ENCODE measurements at regions not wholly inside any gene's neighbourhood (a gene's known extent, or its start where the extent isn't known, plus 50 kb on each side); places are given as distances from the start of the nearest gene placed in this dataset.

DNA sequence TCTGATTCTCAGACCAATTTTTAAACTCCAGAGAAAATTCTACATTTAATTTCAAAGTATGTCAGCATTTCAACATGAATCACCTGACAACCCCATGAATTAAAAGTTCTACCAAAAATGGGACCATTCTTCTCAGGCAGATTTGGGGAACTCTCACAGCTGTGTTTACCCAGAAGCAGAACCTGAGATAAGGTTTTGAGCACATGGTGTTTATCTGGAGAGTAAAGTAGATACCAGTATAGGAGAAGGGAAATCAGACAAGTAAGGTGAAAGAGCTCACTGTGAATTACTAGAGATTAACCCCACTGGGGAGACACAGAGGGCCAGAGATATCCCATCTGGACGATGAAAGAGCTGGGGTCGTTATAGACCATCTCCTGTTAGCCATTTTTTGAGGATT lies 729.1 kb downstream of the DNAH5 start:
- no peak overlapping the region for H3K27ac ChIP-seq (ENCODE audit: insufficient read length, low read depth, low read length)
- no peak overlapping the region for H3K56ac ChIP-seq (ENCODE audit: insufficient read length, low read depth, low read length)
- no peak overlapping the region for H3K4ac ChIP-seq (ENCODE audit: low read depth, low read length)
- H4K91ac ChIP-seq (ENCODE audit: insufficient read length, low read depth, low read length), result no peak overlapping the region
- H3K23ac ChIP-seq (ENCODE audit: insufficient read length, low read depth, low read length), result no peak overlapping the region
- H2BK12ac ChIP-seq (ENCODE audit: insufficient read length, low read depth, low read length), result no peak overlapping the region
- no peak overlapping the region for H3K4me2 ChIP-seq (ENCODE audit: insufficient read depth, insufficient read length, low read length)
- H3K9ac ChIP-seq (ENCODE audit: extremely low read depth, insufficient read length, low read length), result no peak overlapping the region
- H2AFZ ChIP-seq (ENCODE audit: low read length), result no peak overlapping the region
- no peaks in the 10 kb centered on the region for H3K23me2 ChIP-seq (ENCODE audit: insufficient read length, low read depth, low read length, poor library complexity, severe bottlenecking)
- H3K4me3 Mint-ChIP-seq, result no peak overlapping the region
- H3K27me3 ChIP-seq (ENCODE audit: insufficient read depth, low read length), result no peaks in the 10 kb centered on the region
- H3K4me1 Mint-ChIP-seq, result no peaks in the 10 kb centered on the region
- no peak overlapping the region for H3K27ac Mint-ChIP-seq
- H3K36me3 Mint-ChIP-seq (ENCODE audit: insufficient read depth in 1 of 3, low read depth in 3 of 3), result no peaks in the 10 kb centered on the region
- H4K8ac ChIP-seq (replicated peaks; ENCODE audit: insufficient read length, low read depth, low read length), result no peak overlapping the region
- no peak overlapping the region for H2BK15ac ChIP-seq (ENCODE audit: low read depth, low read length)
- H4K5ac ChIP-seq (ENCODE audit: insufficient read length, low read depth, low read length), result no peak overlapping the region
- no peak overlapping the region for H2BK120ac ChIP-seq (ENCODE audit: low read depth, low read length, poor library complexity, severe bottlenecking)
- H3T11ph ChIP-seq (ENCODE audit: low read length), result no peak overlapping the region
- no peak overlapping the region for H3K18ac ChIP-seq (ENCODE audit: insufficient read length, low read depth, low read length)
- H2BK5ac ChIP-seq (ENCODE audit: insufficient read length, low read length), result no peak overlapping the region
- no peak for DNase-seq
- H3K14ac ChIP-seq (ENCODE audit: insufficient read depth, low read length), result no peak overlapping the region
- no peaks in the 10 kb centered on the region for H3K79me1 ChIP-seq (ENCODE audit: insufficient read depth, low read depth, low read length, poor library complexity, severe bottlenecking)
- no peaks in the 10 kb centered on the region for H4K20me1 ChIP-seq (ENCODE audit: control insufficient read depth, insufficient read depth, insufficient read length)
- H3K9me3 ChIP-seq (ENCODE audit: control insufficient read depth, low read depth, low read length), result no peaks in the 10 kb centered on the region
- no peak overlapping the region for H2BK20ac ChIP-seq (ENCODE audit: low read depth, low read length, poor library complexity, severe bottlenecking)
- no peaks in the 10 kb centered on the region for H3K4me1 ChIP-seq (ENCODE audit: insufficient read depth, low read length)
- WGBS (ENCODE audit: extremely low coverage, insufficient read length, low lambda C conversion rate), result no CpG with 5 or more reads among the region's 2 CpGs
- no peak overlapping the region for H2AK5ac ChIP-seq (ENCODE audit: insufficient read length, low read length)
- H3K9me3 Mint-ChIP-seq, result no peaks in the 10 kb centered on the region; a peak in 1 of 5 replicates
- H3K79me2 ChIP-seq (ENCODE audit: insufficient read depth, low read length), result no peaks in the 10 kb centered on the region
- TF ChIP-seq, protein P1, sequence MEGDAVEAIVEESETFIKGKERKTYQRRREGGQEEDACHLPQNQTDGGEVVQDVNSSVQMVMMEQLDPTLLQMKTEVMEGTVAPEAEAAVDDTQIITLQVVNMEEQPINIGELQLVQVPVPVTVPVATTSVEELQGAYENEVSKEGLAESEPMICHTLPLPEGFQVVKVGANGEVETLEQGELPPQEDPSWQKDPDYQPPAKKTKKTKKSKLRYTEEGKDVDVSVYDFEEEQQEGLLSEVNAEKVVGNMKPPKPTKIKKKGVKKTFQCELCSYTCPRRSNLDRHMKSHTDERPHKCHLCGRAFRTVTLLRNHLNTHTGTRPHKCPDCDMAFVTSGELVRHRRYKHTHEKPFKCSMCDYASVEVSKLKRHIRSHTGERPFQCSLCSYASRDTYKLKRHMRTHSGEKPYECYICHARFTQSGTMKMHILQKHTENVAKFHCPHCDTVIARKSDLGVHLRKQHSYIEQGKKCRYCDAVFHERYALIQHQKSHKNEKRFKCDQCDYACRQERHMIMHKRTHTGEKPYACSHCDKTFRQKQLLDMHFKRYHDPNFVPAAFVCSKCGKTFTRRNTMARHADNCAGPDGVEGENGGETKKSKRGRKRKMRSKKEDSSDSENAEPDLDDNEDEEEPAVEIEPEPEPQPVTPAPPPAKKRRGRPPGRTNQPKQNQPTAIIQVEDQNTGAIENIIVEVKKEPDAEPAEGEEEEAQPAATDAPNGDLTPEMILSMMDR (conservative IDR thresholded peaks at IDR 0.05), result no peak
- no peaks in the 10 kb centered on the region; the same call in 1 of the 2 replicates for H3K27me3 Mint-ChIP-seq (ENCODE audit: low read depth)
